Mesodermal cell (in vitro differentiated cells): ENCODE measurements at regions not wholly inside any gene's neighbourhood (a gene's known extent, or its start where the extent isn't known, plus 50 kb on each side); places are given as distances from the start of the nearest gene placed in this dataset.
"Not testable (repeated sequence)": the region's sequence is repeated elsewhere in the genome, so short reads cannot be mapped to it uniquely, and the experiment has no call there.

ENCODE experiments used
- H3K27ac ChIP-seq: 2 replicates; pipeline ENCODE4 v1.7.0; 2013; ENCODE audit warnings: mild to moderate bottlenecking, low read depth, low read length, moderate library complexity; ENCODE audit not compliant: severe bottlenecking
- H3K36me3 ChIP-seq: 2 replicates; pipeline ENCODE4 v1.7.1; 2013; ENCODE audit warnings: mild to moderate bottlenecking, low read length, moderate library complexity; ENCODE audit not compliant: control insufficient read depth, insufficient read depth
- H3K4me1 ChIP-seq: one replicate; pipeline ENCODE4 v1.7.1; 2013; ENCODE audit warnings: mild to moderate bottlenecking, low read length; ENCODE audit not compliant: insufficient read depth, control insufficient read depth, poor library complexity, severe bottlenecking
- H3K4me3 ChIP-seq: 2 replicates; pipeline ENCODE4 v1.7.0; 2013; ENCODE audit warnings: low read length, control low read depth, mild to moderate bottlenecking; ENCODE audit not compliant: insufficient read depth, poor library complexity, severe bottlenecking; ENCODE audit errors: extremely low read depth
- H3K9me3 ChIP-seq: 2 replicates; pipeline ENCODE4 v1.7.1; 2013; ENCODE audit warnings: mild to moderate bottlenecking, low read length, moderate library complexity; ENCODE audit not compliant: control insufficient read depth
- WGBS, 2 experiments: methylation state at CpG; one replicate each; pipeline ENCODE4 v1.1.5; 2013; ENCODE audit warnings: missing lambda C conversion rate in 2 of 2; ENCODE audit not compliant: insufficient coverage in 2 of 2; 5-methylcytosine and 5-hydroxymethylcytosine counted together

GRCh38 chr2:192700934-192701333 is 506.2 kb upstream of the TMEFF2 start:
- Histone ChIP-seq H3K9me3 (no peaks in the 10 kb centered on the region), H3K4me3 (no peak overlapping the region), H3K27ac (no peak overlapping the region), H3K4me1 (no peaks in the 10 kb centered on the region), H3K36me3 (no peaks in the 10 kb centered on the region)
- WGBS, 2 experiments: no CpG with 5 or more reads among the region's 2 CpGs

DNA sequence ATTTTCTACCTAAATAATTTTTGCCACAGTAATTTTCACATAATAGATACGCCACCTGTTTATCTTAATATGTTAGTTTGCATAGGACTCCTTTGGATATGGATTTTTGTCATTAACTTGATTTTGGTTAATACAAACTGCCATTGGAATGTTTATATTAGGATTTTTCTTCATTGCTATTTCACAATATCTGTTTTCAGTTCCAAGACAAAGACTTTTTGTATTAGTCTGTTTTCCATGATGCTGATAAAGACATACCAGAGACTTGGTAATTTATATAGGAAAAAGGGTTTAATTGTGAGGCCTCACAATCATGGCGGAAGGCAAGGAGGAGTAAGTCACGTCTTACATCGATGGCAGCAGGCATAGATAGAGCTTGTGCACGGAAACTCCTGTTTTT is 503.1 kb upstream of the TMEFF2 start:
- no peaks in the 10 kb centered on the region for H3K4me1 ChIP-seq
- H3K36me3 ChIP-seq: no peaks in the 10 kb centered on the region
- H3K9me3 ChIP-seq: no peaks in the 10 kb centered on the region
- no peak overlapping the region for H3K4me3 ChIP-seq
- WGBS, 2 experiments: 88% methylated on average over 3 of the region's 5 CpGs; no CpG with 5 or more reads in 1 of the 2 experiments
- no peak overlapping the region for H3K27ac ChIP-seq

GRCh38 chr2:192696857-192697256 is 502.1 kb upstream of the TMEFF2 start:
- Histone ChIP-seq H3K4me1 (no peaks in the 10 kb centered on the region), H3K27ac (no peak overlapping the region), H3K9me3 (no peaks in the 10 kb centered on the region), H3K4me3 (no peak overlapping the region), H3K36me3 (no peaks in the 10 kb centered on the region)
- 40 to 100% methylated on average over 1 of the region's 3 CpGs for WGBS, 2 experiments

DNA sequence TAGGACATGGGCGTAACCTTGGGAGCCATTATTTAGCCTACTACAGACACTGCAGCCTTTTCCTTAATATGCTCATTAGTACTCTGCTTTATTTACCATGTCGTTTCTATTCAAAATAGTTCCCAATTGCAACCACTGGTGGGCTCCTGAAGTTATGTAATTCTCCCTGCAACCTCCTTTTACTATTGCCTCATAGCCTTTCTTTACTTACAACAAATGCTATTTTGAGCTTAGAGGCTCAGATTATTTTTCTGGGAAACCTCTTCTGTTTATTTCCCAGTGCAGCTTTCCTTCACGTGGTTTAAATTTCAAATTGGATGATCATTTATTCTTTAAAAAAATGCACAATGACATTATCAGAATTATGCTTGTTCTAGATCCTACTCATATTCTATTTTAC is 492.3 kb upstream of the TMEFF2 start:
- no peak overlapping the region for H3K4me3 ChIP-seq
- no peaks in the 10 kb centered on the region for H3K36me3 ChIP-seq
- WGBS, 2 experiments: 81 to 100% methylated on average over 1 to 2 of the region's 3 CpGs
- no peaks in the 10 kb centered on the region for H3K4me1 ChIP-seq
- H3K9me3 ChIP-seq: no peaks in the 10 kb centered on the region
- H3K27ac ChIP-seq: no peak overlapping the region

- H3K4me3 ChIP-seq: not testable (repeated sequence)
- 92 to 100% methylated on average over 2 to 10 of the region's 27 CpGs for WGBS, 2 experiments
These were observed 487.8 kb upstream of the TMEFF2 start for GRCh38 chr2:192682511-192682910.

GRCh38 chr2:192675681-192676080 is 480.9 kb upstream of the TMEFF2 start:
- WGBS, 2 experiments: 100% methylated on average over 1 of the region's 5 CpGs; no CpG with 5 or more reads in 1 of the 2 experiments
- H3K27ac ChIP-seq: no peak overlapping the region
- H3K4me1 ChIP-seq: no peaks in the 10 kb centered on the region
- H3K36me3 ChIP-seq: no peaks in the 10 kb centered on the region
- no peak overlapping the region for H3K4me3 ChIP-seq
- no peaks in the 10 kb centered on the region for H3K9me3 ChIP-seq

More at GRCh38 chr2:192682511-192682910, 487.8 kb upstream of the TMEFF2 start:
- H3K36me3 ChIP-seq, H3K9me3 ChIP-seq, H3K27ac ChIP-seq, H3K4me1 ChIP-seq: not testable (repeated sequence)

DNA sequence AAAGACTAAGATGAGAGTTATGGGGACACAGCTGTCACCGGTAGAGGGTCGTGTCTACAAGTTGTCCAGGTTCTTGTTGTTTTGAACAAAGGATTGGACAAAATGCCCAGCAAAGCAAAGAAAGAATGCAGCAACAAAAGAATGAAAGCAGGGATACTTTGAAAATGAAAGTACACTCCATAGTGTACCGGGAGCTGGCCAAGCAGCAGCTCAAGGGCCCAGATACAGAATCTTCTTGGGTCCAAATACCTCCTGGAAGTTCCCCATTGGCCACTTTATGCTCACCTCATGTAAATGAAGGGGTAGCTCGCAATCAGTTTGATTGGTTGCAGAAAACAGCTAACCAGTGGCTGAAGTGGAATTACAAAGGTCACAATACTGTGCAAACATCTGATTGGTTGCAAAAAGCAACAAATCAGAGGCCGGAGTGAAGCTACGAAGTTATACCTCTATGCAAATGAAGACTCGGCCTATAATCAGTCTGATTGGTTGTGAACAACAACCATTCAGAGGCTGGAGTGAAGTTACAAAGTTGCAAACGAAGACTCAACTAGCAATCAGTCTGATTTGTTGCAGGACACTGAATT is 474.9 kb upstream of the TMEFF2 start:
- WGBS, 2 experiments: 87 to 96% methylated on average over 7 to 8 of the region's 8 CpGs
- Histone ChIP-seq H3K4me3 (no peak overlapping the region), H3K9me3 (no peaks in the 10 kb centered on the region), H3K36me3 (no peaks in the 10 kb centered on the region), H3K4me1 (no peaks in the 10 kb centered on the region), H3K27ac (no peak overlapping the region)

DNA sequence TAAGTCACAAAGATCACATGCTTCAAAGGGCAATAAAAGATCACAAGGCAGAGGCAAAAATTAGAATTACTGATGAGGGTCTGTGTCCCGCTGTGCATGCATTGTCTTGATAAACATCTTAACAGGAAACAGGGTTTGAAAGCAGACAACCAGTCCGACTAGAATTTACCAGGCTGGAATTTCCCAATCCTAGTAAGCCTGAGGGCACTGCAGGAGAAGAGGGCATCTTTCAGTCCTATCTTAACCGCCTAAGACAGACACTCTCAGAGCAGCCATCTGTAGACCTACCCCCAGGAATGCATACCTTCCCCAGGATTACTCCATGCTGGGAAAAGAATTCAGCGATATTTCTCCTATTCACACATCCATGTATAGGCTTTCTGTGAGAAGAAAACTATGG is 465.8 kb upstream of the TMEFF2 start:
- H3K27ac ChIP-seq, H3K36me3 ChIP-seq, H3K9me3 ChIP-seq, H3K4me3 ChIP-seq, H3K4me1 ChIP-seq: not testable (repeated sequence)
- WGBS, 2 experiments: 77 to 88% methylated on average over 3 to 4 of the region's 4 CpGs

GRCh38 chr2:192657362-192657761 is 462.6 kb upstream of the TMEFF2 start:
- H3K9me3 ChIP-seq: no peaks in the 10 kb centered on the region
- WGBS, 2 experiments: no CpG with 5 or more reads among the region's 3 CpGs

GRCh38 chr2:192655916-192656315 is 461.2 kb upstream of the TMEFF2 start:
- 69 to 77% methylated on average over 2 to 3 of the region's 3 CpGs for WGBS, 2 experiments
- Histone ChIP-seq H3K4me1 (no peaks in the 10 kb centered on the region), H3K27ac (no peak overlapping the region), H3K9me3 (no peaks in the 10 kb centered on the region), H3K4me3 (no peak overlapping the region), H3K36me3 (no peaks in the 10 kb centered on the region)

More at GRCh38 chr2:192657362-192657761, 462.6 kb upstream of the TMEFF2 start:
- Histone ChIP-seq H3K4me1 (no peaks in the 10 kb centered on the region), H3K36me3 (no peaks in the 10 kb centered on the region), H3K27ac (no peak overlapping the region), H3K4me3 (no peak overlapping the region)

- no peaks in the 10 kb centered on the region for H3K9me3 ChIP-seq
- no peak overlapping the region for H3K4me3 ChIP-seq
- H3K27ac ChIP-seq: no peak overlapping the region
- no peaks in the 10 kb centered on the region for H3K4me1 ChIP-seq
- no peaks in the 10 kb centered on the region for H3K36me3 ChIP-seq
- 89 to 90% methylated on average over 5 to 6 of the region's 6 CpGs for WGBS, 2 experiments
These were observed 451.3 kb upstream of the TMEFF2 start for GRCh38 chr2:192645811-192646598.
